HG03520 (cell line): ENCODE measurements at regions not wholly inside any gene's neighbourhood (a gene's known extent, or its start where the extent isn't known, plus 50 kb on each side); places are given as distances from the start of the nearest gene placed in this dataset.

Source experiments
- ATAC-seq: cut with Tn5 transposase; IDR thresholded peaks from one replicate; pipeline ENCODE4 v1.9.1; 2021; ENCODE audit warnings: mild to moderate bottlenecking, moderate library complexity; ENCODE audit not compliant: unreplicated experiment

GRCh38 chr16:65936096-65936495 is 430.4 kb upstream of the CDH5 start:
- no peak for ATAC-seq

GRCh38 chr16:65934443-65934842 is 432.0 kb upstream of the CDH5 start:
- ATAC-seq, result no peak

- ATAC-seq, result no peak
Measured at GRCh38 chr16:65933703-65934102, 432.8 kb upstream of the CDH5 start.

GRCh38 chr16:65932350-65933072 is 434.0 kb upstream of the CDH5 start:
- ATAC-seq, result no peak

GRCh38 chr16:65922923-65923322 is 443.6 kb upstream of the CDH5 start:
- no peak for ATAC-seq

- no peak for ATAC-seq
Measured at GRCh38 chr16:65919986-65920376, 446.5 kb upstream of the CDH5 start.

GRCh38 chr16:65919145-65919985 is 447.1 kb upstream of the CDH5 start:
- ATAC-seq, result no peak

GRCh38 chr16:65917466-65917865 is 449.0 kb upstream of the CDH5 start:
- ATAC-seq, result no peak

- no peak for ATAC-seq
Measured at GRCh38 chr16:65916995-65917394, 449.5 kb upstream of the CDH5 start.

- ATAC-seq, result no peak
Measured at GRCh38 chr16:65910291-65910690, 456.2 kb upstream of the CDH5 start.

GRCh38 chr16:65909310-65910050 is 457.0 kb upstream of the CDH5 start:
- no peak for ATAC-seq

GRCh38 chr16:65908568-65908967 is 457.9 kb upstream of the CDH5 start:
- ATAC-seq, result no peak

GRCh38 chr16:65905331-65905730 is 461.2 kb upstream of the CDH5 start:
- ATAC-seq, result no peak

GRCh38 chr16:65896448-65897153 is 469.9 kb upstream of the CDH5 start:
- ATAC-seq, result no peak

- ATAC-seq, result no peak
Measured at GRCh38 chr16:65895906-65896305, 470.6 kb upstream of the CDH5 start.

GRCh38 chr16:65895486-65895885 is 471.0 kb upstream of the CDH5 start:
- ATAC-seq, result no peak

GRCh38 chr16:65890203-65890602 is 476.3 kb upstream of the CDH5 start:
- ATAC-seq, result no peak

GRCh38 chr16:65889533-65889966 is 476.9 kb upstream of the CDH5 start:
- no peak for ATAC-seq

- no peak for ATAC-seq
Measured at GRCh38 chr16:65888201-65888600, 478.3 kb upstream of the CDH5 start.

- no peak for ATAC-seq
Measured at GRCh38 chr16:65884018-65884417, 482.5 kb upstream of the CDH5 start.

GRCh38 chr16:65878347-65878746 is 488.1 kb upstream of the CDH5 start:
- no peak for ATAC-seq
